HCT116 (cell line): ENCODE measurements at regions not wholly inside any gene's neighbourhood (a gene's known extent, or its start where the extent isn't known, plus 50 kb on each side); places are given as distances from the start of the nearest gene placed in this dataset.

ENCODE experiments used
- ATF3 ChIP-seq: IDR thresholded peaks from 2 replicates; pipeline ENCODE4 v1.6.1; 2012
- CTCF ChIP-seq, 3 experiments: fragments of 200-600 bp in 1 of 3; sonication (generic) in 1 of 3; IDR thresholded peaks in 2 of 3; conservative IDR thresholded peaks in 1 of 3; 2 replicates each; pipeline ENCODE4 v1.5.1; 2012 to 2017; ENCODE audit warnings: low read depth in 2 of 3, low read length in 2 of 3, antibody characterized with exemption in 1 of 3, borderline replicate concordance in 1 of 3, control low read depth in 1 of 3, mild to moderate bottlenecking in 1 of 3, mixed read lengths in 1 of 3, mixed run types in 1 of 3, moderate library complexity in 1 of 3; ENCODE audit not compliant: insufficient read depth in 1 of 3
- EZH2 ChIP-seq: fragments of 200-600 bp; sonication (generic); IDR thresholded peaks from 2 replicates; pipeline ENCODE4 v1.6.1; 2017; ENCODE audit warnings: antibody characterized with exemption, mixed run types
- EZH2phosphoT487 ChIP-seq: fragments of 200-600 bp; IDR thresholded peaks from 2 replicates; pipeline ENCODE4 v1.6.1; 2018; ENCODE audit warnings: antibody characterized with exemption, borderline replicate concordance
- MAX ChIP-seq: IDR thresholded peaks from 2 replicates; pipeline ENCODE4 v1.6.1; 2012
- RAD21 ChIP-seq: IDR thresholded peaks from 2 replicates; pipeline ENCODE4 v1.6.1; 2012; ENCODE audit warnings: low read depth, mild to moderate bottlenecking
- SIN3A ChIP-seq: IDR thresholded peaks from 2 replicates; pipeline ENCODE4 v1.6.1; 2012; ENCODE audit warnings: low read depth

- TF ChIP-seq EZH2 (no peak), CTCF (IDR thresholded peaks at IDR 0.05 in 2 of 3, conservative IDR thresholded peaks at IDR 0.05 in 1 of 3; ENCODE audit: borderline replicate concordance in 1 of 3, insufficient read depth in 1 of 3, low read depth in 2 of 3, low read length in 2 of 3) (no peak), MAX (no peak), SIN3A (no peak), EZH2phosphoT487 (no peak), RAD21 (no peak), ATF3 (no peak)
Observed at GRCh38 chr3:17802950-17803349, 60.5 kb upstream of the TBC1D5 start.
